GM21786 (cell line): ENCODE measurements at regions not wholly inside any gene's neighbourhood (a gene's known extent, or its start where the extent isn't known, plus 50 kb on each side); places are given as distances from the start of the nearest gene placed in this dataset.

Experiments
- ATAC-seq: cut with Tn5 transposase; IDR thresholded peaks from one replicate; pipeline ENCODE4 v1.9.1; 2021; ENCODE audit not compliant: unreplicated experiment

DNA sequence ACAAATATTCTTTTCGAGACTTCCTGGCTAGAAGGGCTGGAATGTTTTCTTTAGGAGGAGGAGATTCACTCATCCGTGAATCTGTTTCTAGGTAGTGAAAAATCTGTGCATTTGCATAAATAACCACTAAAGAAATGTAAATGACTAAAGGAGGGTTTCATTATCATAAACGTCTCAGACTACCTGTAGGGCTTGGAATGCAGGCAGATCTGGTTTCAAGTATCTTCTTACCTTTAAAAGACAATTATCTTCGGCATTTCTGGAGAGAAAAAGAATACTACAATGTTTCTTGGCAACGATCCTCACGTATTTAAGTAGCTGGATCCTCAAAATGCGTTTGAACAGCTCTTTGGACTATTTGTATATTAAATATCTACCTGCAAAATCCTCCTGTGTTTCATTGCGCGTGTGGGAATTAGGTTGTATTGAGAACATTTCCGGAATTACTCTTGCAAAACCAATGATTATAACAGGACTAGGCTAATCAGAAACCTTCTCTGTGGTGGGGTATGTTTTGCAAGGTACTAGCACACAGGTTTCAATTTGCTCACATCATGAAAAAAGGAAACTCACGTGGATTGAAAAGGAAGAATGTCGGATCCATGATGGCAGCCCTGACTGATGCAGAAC is 291.1 kb upstream of the ARGLU1 start:
- no peak for ATAC-seq

DNA sequence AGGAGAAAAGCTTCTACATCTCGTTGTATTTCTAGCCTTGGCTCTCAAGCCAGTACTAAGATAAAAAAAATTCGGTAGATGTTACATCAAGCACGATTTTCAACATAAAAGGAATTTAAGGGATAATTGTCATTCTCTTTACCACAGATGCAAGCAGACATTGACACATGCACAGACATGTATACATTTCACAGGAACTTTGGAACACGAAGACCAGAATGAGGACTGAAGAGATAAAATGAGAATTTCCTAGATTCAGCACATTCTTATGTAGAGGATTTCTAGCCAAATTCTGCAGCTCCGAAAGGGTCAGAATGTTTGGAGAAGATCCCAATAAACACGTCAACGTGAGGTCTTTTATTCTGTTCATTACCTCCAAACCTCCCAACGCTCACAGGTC is 284.5 kb upstream of the ARGLU1 start:
- no peak for ATAC-seq

DNA sequence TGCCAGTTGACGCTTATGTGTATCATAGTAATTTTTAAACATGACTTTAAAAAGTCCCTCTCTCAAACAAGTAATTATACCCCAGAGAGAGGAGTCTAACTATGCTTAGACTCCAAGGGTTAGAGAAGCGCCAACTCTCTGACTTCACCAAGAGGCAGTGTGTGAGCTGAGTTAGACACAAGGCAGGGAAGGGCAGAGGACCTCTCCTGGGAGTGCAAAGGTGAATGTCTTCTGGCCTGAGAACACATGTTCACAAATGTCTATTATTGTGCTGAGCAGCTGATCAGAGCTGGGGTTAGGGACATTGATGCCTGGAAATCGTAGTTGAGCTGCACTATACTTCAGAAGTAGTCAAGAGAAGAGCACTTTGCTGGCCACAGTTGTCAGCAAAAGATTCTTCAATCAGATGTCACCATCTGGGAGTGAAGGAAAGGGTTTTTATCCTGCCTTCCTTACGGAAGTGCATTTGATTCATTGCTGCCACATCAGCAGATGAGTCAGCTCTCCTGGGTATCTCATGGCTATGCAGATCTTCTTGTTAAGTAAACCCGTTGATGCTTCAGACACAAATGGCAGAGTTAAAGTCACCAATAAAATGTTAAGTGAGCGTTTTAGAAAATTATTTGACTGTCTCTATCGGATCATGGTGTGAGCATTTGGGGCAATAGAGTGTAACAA is 283.2 kb upstream of the ARGLU1 start:
- no peak for ATAC-seq

DNA sequence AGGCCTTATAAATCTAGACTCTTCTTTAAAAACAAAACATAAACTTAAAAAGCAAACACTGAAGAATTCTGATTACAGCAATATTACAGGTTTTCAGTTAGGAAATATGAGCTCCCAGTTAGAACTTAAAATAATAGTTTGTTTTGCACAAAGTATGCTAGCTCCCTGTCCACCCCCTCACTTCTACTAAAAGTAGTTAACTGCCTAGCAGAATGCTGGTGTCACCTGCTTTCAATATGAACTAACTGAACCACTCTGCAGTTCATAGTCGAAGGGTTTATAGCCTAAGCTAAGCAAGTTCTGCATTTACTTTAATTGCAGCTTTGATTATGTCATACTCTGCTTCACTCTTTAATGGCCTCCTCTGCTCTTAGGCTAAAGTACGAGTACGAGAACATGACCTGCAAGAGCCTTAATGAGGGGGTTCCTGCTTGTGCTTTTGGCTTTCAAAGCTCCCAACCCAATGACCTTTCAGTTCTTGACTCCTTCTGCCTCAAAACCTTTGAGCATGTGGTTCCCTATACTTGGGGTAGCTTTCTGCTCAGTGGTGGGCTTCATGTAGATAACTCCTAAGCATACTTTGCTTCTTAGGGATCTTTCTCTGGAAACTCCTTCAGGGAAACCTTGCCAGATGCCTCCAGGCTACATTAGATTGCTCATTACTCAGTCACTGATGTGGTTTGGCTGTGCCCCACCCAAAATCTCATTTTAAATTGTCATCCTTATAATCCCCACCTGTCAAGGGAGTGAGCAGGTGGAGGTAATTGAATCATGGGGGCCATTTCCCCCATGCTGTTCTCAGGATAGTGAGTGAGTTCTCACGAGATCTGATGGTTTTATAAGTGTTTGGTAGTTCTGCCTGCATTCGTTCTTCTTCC is 278.9 kb upstream of the ARGLU1 start:
- ATAC-seq, result no peak

DNA sequence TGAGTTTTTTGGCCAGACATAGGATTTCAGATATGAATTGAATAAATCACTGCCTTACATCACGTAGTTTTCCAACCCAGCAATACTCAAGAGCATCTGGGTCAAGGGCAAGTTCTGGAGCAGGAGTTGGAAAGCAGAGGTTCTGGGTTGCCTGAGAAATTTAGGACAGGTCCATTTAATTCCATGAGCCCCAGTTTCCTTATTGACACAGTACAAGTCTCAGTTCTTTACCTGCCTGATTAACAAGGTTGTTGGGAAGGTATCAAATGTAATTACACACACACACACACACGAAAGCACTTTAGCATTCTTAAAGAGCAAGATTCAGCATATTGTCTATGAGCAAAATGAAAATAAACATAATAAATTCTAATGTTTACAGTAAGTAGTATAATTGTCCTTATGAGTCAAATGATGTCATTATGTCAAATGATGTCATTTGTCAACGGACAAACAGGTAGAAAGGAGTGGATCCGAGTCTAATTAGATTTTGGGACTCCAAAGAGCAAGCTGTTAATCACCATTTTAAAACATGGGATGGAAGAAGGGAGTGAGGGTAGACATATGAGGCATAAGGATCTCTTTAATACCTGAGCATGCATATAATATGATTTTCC is 268.4 kb upstream of the ARGLU1 start:
- ATAC-seq, result no peak

DNA sequence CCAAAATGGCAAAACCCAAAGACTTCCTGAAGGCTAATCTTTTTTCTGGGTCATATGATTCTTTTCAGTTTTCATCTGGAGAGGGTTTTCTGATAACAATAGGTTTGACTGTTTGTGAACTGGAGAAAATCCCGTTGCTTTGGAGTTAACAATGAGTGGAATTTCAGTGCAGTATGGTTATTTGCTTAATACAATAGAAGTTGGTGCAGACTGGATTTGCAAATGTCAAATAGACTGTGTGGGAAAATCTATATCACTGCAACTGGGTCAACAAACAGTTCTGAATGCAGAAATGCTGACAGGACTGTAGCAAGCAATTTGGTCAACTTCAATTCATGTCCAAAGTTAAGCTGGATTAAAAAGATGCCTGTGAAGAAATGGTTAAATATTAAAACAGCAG is 267.5 kb upstream of the ARGLU1 start:
- ATAC-seq, result no peak

DNA sequence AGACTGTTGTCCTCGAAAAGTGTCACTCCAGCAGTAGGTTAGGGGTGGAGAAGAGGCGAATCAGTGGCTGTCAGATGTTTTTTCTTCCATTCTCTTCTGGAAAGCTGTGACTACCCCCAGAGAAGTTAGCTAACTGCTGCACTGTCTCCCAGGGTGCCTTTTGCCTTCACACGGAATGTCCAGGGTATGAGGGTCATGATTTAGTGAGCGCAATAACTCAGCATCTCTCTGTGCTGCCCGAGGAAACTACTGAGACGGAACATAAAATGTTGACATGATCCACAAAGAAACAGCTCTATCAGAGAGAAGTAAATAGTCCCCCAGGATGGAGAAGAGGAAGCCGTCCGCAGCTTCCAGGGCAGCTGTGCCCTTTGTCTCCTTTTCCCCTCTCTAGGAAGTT is 254.0 kb upstream of the ARGLU1 start:
- ATAC-seq, result no peak

DNA sequence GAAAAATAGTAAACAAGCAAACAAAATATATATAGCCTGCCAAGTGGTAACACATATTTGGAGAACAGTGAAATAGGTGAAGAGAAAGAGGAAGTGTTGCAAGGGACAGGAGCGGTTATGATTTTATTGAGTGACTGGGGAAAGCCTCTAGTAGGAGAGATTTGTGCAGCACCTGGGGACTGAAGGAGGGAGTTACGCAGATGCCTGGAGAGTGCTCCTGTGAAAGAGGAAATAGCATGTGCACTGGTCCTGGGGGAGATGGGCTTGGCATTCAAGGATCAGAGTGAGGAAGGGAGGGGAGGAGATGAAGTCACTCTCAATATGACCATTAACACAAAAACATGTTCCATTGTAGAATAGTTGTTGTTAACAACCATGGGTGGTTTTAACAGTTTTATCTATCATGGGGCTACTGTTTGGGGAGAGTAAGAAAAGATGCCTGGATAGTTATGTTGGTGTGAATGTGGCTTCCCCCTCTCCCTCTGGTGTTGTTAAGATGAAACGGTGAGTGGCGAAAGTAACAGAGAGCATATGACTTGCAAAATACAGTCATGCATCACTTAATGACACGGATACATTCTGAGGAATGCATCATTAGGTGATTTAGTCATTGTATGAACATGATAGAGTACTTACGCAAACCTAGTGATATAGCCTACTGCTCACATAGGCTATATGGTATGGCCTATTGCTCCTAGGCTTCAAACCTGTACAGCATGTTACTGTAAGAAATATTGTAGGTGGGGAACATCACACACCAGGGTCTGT is 251.7 kb upstream of the ARGLU1 start:
- no peak for ATAC-seq

DNA sequence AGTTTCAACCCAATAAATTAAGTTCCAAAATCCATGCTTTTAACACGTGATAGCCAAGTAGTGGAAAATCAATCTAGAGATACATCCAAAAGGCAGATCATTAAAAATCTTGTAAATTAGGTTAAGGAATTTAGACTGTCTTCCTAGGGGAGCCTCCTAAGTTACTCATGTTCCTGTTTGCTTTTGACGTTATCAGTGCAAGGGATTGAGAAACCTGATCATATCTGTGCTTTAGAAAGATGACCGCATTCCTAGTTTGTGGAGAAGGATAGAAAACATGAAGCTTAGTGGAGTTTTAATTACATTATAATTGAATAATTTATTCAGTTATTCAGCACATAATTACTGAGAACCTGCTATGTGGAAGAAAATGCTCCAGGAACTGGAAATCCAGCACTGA is 251.0 kb upstream of the ARGLU1 start:
- ATAC-seq, result no peak

DNA sequence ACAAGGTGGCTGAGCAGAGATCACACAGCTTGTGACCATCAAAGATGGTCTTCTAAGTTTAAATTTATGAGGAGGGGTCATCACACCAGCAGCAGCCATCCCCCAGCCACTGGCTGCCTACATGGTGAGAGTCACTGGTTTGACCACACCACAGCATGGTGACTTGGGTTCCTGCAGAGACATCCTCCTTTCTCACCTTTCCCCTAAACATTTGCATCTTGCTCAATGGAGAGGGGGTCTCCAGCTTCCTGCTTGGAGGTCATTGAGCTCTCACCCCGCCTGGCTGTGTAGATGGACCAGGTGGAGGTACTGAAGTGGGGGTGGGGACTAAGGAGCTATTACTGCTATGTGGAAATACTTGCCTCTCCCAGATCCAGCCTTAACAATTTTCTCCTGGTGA is 247.6 kb upstream of the ARGLU1 start:
- ATAC-seq, result no peak

DNA sequence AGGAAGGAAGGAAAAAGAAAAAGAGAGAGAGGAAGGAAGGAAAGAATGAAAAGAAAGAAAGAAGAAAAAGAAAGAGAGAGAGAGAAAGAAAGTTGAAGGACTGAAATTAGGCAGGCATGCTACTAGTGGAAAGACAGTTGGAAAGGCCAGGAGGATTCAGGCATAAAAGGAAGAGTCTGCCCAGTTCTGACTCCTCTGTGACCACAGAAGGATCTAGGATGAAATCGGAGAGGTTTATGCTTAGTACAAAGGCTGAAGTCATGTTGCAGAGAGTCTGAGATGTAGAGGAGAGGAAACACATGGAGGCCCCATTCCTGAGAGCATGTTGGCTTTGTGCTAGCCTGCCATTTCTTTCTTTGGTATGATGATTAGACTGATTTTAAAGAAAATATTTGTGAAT is 246.5 kb upstream of the ARGLU1 start:
- no peak for ATAC-seq

DNA sequence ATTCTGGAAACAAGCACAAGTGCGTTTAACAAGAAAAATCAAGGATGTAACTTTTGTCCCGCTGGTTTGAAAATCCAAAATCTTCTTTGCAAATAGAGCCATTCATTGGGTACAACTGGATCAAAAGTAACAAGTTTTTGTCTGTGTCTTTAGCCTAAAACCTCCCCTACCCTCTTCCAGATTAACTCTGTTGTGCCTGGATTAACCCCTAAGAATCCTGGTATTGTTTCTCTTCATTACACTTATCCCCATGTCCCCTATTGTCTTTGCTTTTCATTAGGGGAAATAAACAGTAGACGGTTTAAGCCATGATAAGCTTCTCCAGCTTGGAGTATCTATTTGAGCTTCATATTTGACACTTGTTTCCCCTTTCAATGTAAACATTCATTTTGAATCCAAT is 242.1 kb upstream of the ARGLU1 start:
- ATAC-seq, result no peak

DNA sequence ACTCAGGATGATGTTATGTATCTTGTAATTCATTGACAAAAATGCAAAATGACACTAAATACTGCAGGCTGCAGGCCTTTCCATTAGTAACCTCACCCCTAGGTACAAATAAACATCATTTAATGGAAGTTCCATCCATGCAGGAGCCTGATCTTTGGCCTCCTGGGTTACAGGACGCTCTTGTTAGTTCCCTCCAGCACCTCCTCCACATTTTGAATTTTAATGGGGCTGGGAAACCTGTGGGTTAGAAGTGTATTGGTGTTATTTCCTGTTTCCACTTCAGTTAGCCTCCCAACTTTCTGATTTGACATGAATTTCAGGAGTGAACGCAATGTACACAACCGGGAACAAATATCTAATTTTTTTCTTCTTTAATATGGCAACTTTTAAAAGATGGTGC is 237.1 kb upstream of the ARGLU1 start:
- no peak for ATAC-seq

DNA sequence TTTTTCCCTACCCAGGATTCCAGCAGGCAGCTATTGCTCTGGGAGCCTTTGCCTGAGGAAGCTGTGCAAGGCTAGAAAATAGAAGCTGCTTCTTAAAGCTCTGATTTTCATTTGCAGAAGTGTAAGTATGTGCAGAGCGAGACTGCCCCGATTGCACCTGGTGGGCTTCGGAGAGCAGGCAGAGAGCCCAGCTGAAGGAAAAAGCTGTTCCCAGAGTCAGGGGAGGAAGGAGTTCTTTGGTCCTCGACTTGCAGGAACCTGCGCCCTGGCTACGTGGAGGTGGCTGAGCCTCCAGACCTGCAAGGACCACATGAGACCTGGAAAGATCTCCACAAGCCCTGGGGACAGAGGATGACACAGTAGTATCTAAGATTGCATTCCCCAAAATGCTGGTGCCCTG is 235.0 kb upstream of the ARGLU1 start:
- ATAC-seq, result no peak

DNA sequence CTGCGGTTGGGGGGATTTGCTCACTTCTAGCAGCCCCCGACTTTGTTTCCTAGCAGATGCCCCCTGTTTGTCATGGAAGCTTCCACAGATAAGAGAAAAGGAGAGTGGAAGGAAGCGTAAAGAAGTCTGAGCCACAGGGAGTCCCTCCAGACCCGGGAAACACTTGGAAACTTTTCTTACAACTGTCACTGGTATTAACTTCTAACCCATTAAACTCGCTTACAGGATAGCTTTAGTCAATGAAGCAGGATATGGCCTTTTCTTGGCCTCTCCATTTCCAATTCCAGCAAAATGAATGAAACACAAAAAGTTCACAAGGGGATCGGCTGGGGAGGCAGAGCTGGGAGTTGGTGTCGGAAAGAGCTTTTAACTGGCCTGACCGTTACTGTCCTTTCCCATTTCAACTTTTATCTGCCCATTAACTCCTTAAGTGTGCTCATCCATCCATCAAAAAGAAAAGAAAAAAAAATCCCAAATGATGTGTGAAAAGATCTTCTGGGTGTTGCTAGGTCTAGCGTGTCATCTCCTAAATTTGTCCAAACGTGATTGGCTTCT is 231.9 kb upstream of the ARGLU1 start:
- ATAC-seq, result no peak

DNA sequence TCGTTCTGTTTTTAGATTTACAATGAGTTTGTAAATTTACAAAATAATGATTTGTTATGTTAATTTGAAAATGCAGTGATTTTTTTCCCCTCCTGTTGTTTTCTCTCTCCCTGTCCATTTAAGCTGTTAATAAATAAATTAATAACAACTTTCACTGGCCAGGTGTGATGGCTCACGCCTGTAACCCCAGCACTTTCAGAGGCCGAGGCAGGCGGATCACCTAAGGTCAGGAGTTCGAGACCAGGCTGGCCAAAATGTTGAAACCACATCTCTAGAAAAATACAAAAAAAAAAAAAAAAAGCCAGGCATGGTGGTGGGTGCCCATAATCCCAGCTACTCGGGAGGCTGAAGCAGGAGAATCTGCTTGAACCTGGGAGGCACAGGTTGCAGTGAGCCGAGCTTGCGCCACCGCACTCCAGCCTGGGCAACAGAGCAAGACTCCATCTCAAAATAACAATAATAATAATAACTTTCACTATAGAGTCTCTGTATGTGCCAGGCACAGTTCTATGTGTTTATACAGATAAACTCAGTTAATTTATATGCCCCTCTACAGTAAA is 229.2 kb upstream of the ARGLU1 start:
- no peak for ATAC-seq

DNA sequence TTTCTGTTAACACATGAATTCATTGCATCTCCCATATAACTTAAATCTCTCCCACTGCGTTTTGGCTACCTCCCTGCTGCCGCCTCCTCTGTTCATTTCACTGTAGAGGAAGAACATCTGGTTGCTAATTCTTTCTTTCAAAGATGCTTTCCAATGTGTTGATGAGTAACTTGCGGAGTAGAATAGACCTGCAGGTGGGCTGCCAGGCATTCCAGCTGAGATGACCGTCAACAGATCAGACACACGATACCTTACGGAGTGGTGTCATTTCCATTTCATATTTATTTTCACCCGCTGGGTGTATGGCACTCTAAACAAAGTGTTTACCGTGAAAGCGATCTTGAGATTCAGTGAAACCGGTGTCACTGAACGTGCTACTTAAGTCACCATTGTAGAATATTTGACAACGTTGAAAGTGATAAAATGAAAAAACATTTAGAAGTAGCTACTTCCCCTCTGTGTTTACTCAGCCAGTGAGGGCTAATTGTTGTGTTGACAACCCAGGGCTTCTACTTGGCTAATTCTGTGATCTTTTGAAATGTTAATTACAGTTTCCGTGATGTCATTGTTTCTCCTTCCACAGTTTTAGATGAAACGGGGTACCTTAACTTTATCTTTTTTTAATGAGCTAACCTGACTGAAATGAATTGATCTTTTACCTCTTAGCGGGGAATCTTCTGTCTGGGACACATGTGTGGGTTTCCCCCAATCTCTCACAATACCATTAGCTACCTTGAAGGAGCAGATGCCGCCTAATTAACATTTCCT is 228.5 kb upstream of the ARGLU1 start:
- ATAC-seq, result peak; percentile 67

DNA sequence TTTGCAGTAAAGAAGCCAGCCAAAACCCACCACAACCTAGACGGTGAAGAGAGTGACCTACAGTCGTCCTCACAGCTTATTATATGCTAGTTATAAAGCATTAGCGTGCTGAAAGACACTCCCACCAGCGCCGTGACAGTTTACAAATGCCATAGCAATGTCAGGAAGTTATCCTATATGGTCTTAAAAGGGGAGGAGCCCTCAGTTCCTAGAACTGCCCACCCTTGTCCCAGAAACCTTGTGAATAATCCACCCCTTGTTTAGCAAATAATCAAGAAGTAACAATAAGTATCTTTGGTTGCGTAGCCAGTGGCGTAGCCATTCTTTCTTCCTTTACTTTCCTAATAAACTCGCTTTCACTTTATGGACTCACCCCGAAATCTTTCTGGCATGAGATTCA is 227.9 kb upstream of the ARGLU1 start:
- no peak for ATAC-seq

DNA sequence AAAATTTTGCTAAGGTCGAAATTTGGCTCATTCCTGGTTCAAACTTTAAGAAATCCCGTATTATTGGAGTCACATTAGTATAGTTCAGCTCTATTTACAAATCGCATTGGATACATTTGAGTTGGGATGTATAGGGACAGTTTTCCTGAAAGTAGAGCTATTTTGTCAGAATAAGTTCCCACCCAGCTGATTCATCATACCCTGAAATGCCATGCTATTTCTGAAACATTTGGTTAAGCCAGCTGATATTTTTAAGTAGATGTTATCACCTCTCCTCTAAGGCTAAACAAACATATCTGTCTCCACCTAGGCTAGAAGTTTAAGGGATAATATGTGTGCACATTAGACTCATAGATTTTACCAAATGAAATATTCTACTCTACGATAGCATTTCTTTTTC is 226.2 kb upstream of the ARGLU1 start:
- ATAC-seq, result no peak

DNA sequence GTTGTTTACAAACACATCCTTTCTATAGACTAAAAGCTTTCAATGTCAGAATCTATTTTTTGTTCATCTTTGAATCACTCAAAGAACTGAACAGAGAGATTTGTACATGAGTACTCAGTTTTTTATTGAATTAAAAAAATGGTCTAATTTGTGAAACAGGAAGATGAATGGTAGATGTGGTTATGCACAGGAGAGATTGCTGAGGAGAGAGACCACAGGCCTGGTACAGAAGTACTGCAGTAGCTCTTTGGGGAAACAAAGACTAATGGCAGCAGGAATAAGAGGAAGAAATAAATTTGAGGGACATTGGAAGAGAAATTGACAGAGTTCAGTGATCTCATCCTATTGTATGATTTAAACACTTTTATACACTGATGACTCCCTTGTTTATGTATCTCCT is 222.0 kb upstream of the ARGLU1 start:
- ATAC-seq, result no peak
